Keratinocyte (primary cell): ENCODE measurements at regions not wholly inside any gene's neighbourhood (a gene's known extent, or its start where the extent isn't known, plus 50 kb on each side); places are given as distances from the start of the nearest gene placed in this dataset.

Experiments used
- DNase-seq: peaks from one replicate; pipeline ENCODE4 v3.0.0-alpha.2; 2011; ENCODE audit warnings: low read depth, missing footprints, low spot score
- FAIRE-seq: peaks from 2 replicates; lab custom pipeline; 2011; peaks lifted over from hg19 to GRCh38; lab: Jason Lieb, UNC
- H2AFZ ChIP-seq: 2 replicates; pipeline ENCODE4 v1.6.0; 2012; ENCODE audit warnings: low read length, control low read depth, inconsistent platforms; ENCODE audit not compliant: control insufficient read depth
- H3K27ac ChIP-seq: 2 replicates; pipeline ENCODE4 v1.5.1; 2011; ENCODE audit warnings: low read length; ENCODE audit not compliant: control insufficient read depth, insufficient read depth
- H3K27me3 ChIP-seq: 3 replicates; pipeline ENCODE4 v1.6.0; 2011; ENCODE audit warnings: low read length; ENCODE audit not compliant: control insufficient read depth, insufficient read depth; ENCODE audit errors: extremely low read depth
- H3K36me3 ChIP-seq, 2 experiments: 2 replicates in 1 of 2; 3 replicates in 1 of 2; pipeline ENCODE4 v1.5.1; 2011; ENCODE audit warnings: low read length in 2 of 2, mild to moderate bottlenecking in 1 of 2; ENCODE audit not compliant: control insufficient read depth in 2 of 2, insufficient read depth in 2 of 2; ENCODE audit errors: extremely low read depth in 1 of 2
- H3K4me1 ChIP-seq: 3 replicates; pipeline ENCODE4 v1.5.1; 2011; ENCODE audit warnings: low read length; ENCODE audit not compliant: control insufficient read depth, insufficient read depth; ENCODE audit errors: extremely low read depth
- H3K4me2 ChIP-seq: 3 replicates; pipeline ENCODE4 v1.6.0; 2011; ENCODE audit warnings: low read depth, low read length; ENCODE audit not compliant: control insufficient read depth, insufficient read depth; ENCODE audit errors: extremely low read depth
- H3K4me3 ChIP-seq, 3 experiments: fragments of 200-600 bp in 1 of 3; sonication (generic) in 1 of 3; 2 replicates in 2 of 3; 3 replicates in 1 of 3; pipeline ENCODE4 v1.5.1; 2011 to 2016; ENCODE audit warnings: low read length in 3 of 3, mild to moderate bottlenecking in 3 of 3, control low read depth in 2 of 3, inconsistent platforms in 1 of 3, low read depth in 1 of 3, mixed read lengths in 1 of 3, mixed run types in 1 of 3, moderate library complexity in 1 of 3; ENCODE audit not compliant: control insufficient read depth in 2 of 3, insufficient read depth in 2 of 3; ENCODE audit errors: extremely low read depth in 1 of 3
- H3K79me2 ChIP-seq: 2 replicates; pipeline ENCODE4 v1.6.0; 2012; ENCODE audit warnings: low read length; ENCODE audit not compliant: control insufficient read depth, insufficient read depth
- H3K9ac ChIP-seq: 3 replicates; pipeline ENCODE4 v1.6.0; 2011; ENCODE audit warnings: low read length; ENCODE audit not compliant: control insufficient read depth, insufficient read depth; ENCODE audit errors: extremely low read depth
- H3K9me1 ChIP-seq: 3 replicates; pipeline ENCODE4 v1.6.0; 2011; ENCODE audit warnings: low read length; ENCODE audit not compliant: control insufficient read depth, insufficient read depth; ENCODE audit errors: extremely low read depth
- H3K9me3 ChIP-seq: 2 replicates; pipeline ENCODE4 v1.5.1; 2012; ENCODE audit warnings: low read depth, low read length; ENCODE audit not compliant: control insufficient read depth
- H4K20me1 ChIP-seq: 3 replicates; pipeline ENCODE4 v1.6.0; 2011; ENCODE audit warnings: low read length; ENCODE audit not compliant: control insufficient read depth, insufficient read depth; ENCODE audit errors: extremely low read depth
- CTCF ChIP-seq, 3 experiments: IDR thresholded peaks in 1 of 3; conservative IDR thresholded peaks in 1 of 3; optimal IDR thresholded peaks in 1 of 3; 2 replicates in 2 of 3; 3 replicates in 1 of 3; pipeline versions ENCODE3 to v1.5.1; 2011; ENCODE audit warnings: low read length in 3 of 3, mild to moderate bottlenecking in 3 of 3, moderate library complexity in 2 of 3, control low read depth in 1 of 3, inconsistent platforms in 1 of 3; ENCODE audit not compliant: insufficient read depth in 2 of 3; ENCODE audit errors: extremely low read depth in 1 of 3
- EZH2 ChIP-seq: IDR thresholded peaks from one replicate; pipeline ENCODE4 v1.6.1; 2012; ENCODE audit warnings: inconsistent platforms, mild to moderate bottlenecking, low read length, moderate library complexity
- dilution Hi-C: fragments of 300-500 bp; cut with MboI; formaldehyde crosslinking; loops from one replicate; pipeline ENCODE4 v1.7.0; 2020; ENCODE audit warnings: low sequenced_read_pairs; ENCODE audit not compliant: extremely low pct_ligation_motif_present

- TF ChIP-seq CTCF (optimal IDR thresholded peaks at IDR 0.05 in 1 of 3, IDR thresholded peaks at IDR 0.05 in 1 of 3, conservative IDR thresholded peaks at IDR 0.05 in 1 of 3; ENCODE audit: extremely low read depth in 1 of 3, insufficient read depth in 2 of 3, low read length in 3 of 3) (no peak), EZH2 (no peak)
- Histone ChIP-seq H3K27me3 (no peaks in the 10 kb centered on the region), H2AFZ (no peak overlapping the region), H3K4me3 (no peak overlapping the region), H3K27ac (no peak overlapping the region), H3K9me1 (no peaks in the 10 kb centered on the region), H4K20me1 (no peaks in the 10 kb centered on the region), H3K9ac (no peak overlapping the region), H3K4me2 (no peak overlapping the region), H3K4me1 (no peaks in the 10 kb centered on the region), H3K9me3 (no peaks in the 10 kb centered on the region), H3K36me3 (no peaks in the 10 kb centered on the region), H3K79me2 (no peaks in the 10 kb centered on the region)
- FAIRE-seq = no peak
- DNase-seq = no peak
- dilution Hi-C loops = no loop called here
Observed at GRCh38 chr10:108653531-108653930, 1269.8 kb downstream of the XPNPEP1 start.

- H3K79me2 ChIP-seq = no peaks in the 10 kb centered on the region
- TF ChIP-seq EZH2 (no peak), CTCF (optimal IDR thresholded peaks at IDR 0.05 in 1 of 3, IDR thresholded peaks at IDR 0.05 in 1 of 3, conservative IDR thresholded peaks at IDR 0.05 in 1 of 3; ENCODE audit: extremely low read depth in 1 of 3, insufficient read depth in 2 of 3, low read length in 3 of 3) (no peak)
- DNase-seq = no peak
- no peak overlapping the region for H3K4me3 ChIP-seq
- H3K36me3 ChIP-seq = no peaks in the 10 kb centered on the region
- H3K9me3 ChIP-seq = no peaks in the 10 kb centered on the region
- no peaks in the 10 kb centered on the region for H3K27me3 ChIP-seq
- no peak for FAIRE-seq
- no peak overlapping the region for H2AFZ ChIP-seq
- dilution Hi-C loops = no loop called here
- H3K4me2 ChIP-seq = no peak overlapping the region
- no peak overlapping the region for H3K9ac ChIP-seq
- H3K4me1 ChIP-seq = no peaks in the 10 kb centered on the region
- no peaks in the 10 kb centered on the region for H4K20me1 ChIP-seq
- no peak overlapping the region for H3K27ac ChIP-seq
- no peaks in the 10 kb centered on the region for H3K9me1 ChIP-seq
Observed at GRCh38 chr10:108639010-108639409, 1284.3 kb downstream of the XPNPEP1 start.
